ENCODE measurements at regions not wholly inside any gene's neighbourhood (a gene's known extent, or its start where the extent isn't known, plus 50 kb on each side); places are given as distances from the start of the nearest gene placed in this dataset.

DNA sequence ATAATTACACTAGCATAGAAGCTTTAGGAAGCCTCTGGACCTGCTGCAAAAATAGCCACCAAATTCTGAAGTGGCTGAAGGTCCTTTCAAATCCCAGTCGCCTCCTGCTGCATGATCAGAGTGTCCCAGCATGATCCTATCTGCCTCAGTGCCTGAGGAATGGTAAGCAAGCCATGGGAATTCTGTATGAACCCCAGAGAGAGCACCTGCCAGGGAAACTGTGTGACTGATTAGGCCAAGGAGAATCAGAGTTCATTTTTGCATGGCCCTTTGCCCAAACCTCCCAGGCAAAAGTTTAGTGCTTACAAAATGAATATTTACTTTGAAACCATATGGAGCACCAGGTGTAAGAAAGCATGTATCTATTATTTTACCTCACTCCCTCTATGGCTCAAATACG, 221.4 kb downstream of the ARL4C start:
- no peak for TF ChIP-seq CTCF (optimal IDR thresholded peaks at IDR 0.05 in 1 of 3, IDR thresholded peaks at IDR 0.05 in 1 of 3, conservative IDR thresholded peaks at IDR 0.05 in 1 of 3; ENCODE audit: extremely low read depth in 1 of 3, insufficient read depth in 2 of 3, low read length in 3 of 3)
- no peak for TF ChIP-seq EZH2 (IDR thresholded peaks at IDR 0.05; ENCODE audit: low read length)

Data from keratinocyte (primary cell).